ENCODE measurements at regions not wholly inside any gene's neighbourhood (a gene's known extent, or its start where the extent isn't known, plus 50 kb on each side); places are given as distances from the start of the nearest gene placed in this dataset.

GRCh38 chr20:58001381-58001780, 227.1 kb downstream of the ANKRD60 start:
- BruUV-seq (replicated peaks) = no TSS peak
- peaks cover 30% of the 10 kb centered on the region for H3K4me1 ChIP-seq (ENCODE audit: insufficient read depth, low read length)
- H4K20me1 ChIP-seq (ENCODE audit: low read length) = no peaks in the 10 kb centered on the region
- H3K4me3 ChIP-seq (ENCODE audit: low read length) = no peak overlapping the region
- intact Hi-C loops (cut with micrococcal nuclease) = no loop called here
- peaks cover 4% of the 10 kb centered on the region for H3F3A ChIP-seq (ENCODE audit: low read length, unreplicated experiment)
- no peak overlapping the region for H2AFZ ChIP-seq (ENCODE audit: low read length)
- H3K36me3 ChIP-seq (ENCODE audit: low read depth, low read length) = no peaks in the 10 kb centered on the region
- peak overlapping the region; percentile 3; the same call in 1 of the 2 replicates for H3K9ac ChIP-seq (ENCODE audit: low read length)
- H3K27me3 ChIP-seq (ENCODE audit: low read length) = no peaks in the 10 kb centered on the region
- TF ChIP-seq EZH2phosphoT487 (IDR thresholded peaks at IDR 0.05; ENCODE audit: borderline replicate concordance, low read length) = no peak
- TF ChIP-seq EZH2 (IDR thresholded peaks at IDR 0.05; ENCODE audit: low read length, unreplicated experiment) = no peak
- no peak for TF ChIP-seq CTCF (conservative IDR thresholded peaks at IDR 0.05; ENCODE audit: low read depth, low read length)
- no peaks in the 10 kb centered on the region for H3K9me2 ChIP-seq (replicated peaks; ENCODE audit: low read length)
- ATAC-seq (no peak), DNase-seq (no peak)
- H3K27ac ChIP-seq (ENCODE audit: low read length) = peak overlapping the region; percentile 35
- no peaks in the 10 kb centered on the region for H3K9me3 ChIP-seq (ENCODE audit: low read length)
- POLR2A ChIA-PET (ENCODE audit: unreplicated experiment) = no interaction called here
- CTCF ChIA-PET = no interaction called here
- H3K4me2 ChIP-seq (ENCODE audit: low read length) = no peak overlapping the region
- H3K79me2 ChIP-seq (ENCODE audit: low read length) = no peaks in the 10 kb centered on the region

GRCh38 chr20:58000861-58001260, 227.6 kb downstream of the ANKRD60 start:
- no peak overlapping the region for H3K4me3 ChIP-seq (ENCODE audit: low read length)
- no peaks in the 10 kb centered on the region for H3K27me3 ChIP-seq (ENCODE audit: low read length)
- H3K4me2 ChIP-seq (ENCODE audit: low read length) = no peak overlapping the region
- H3K9me3 ChIP-seq (ENCODE audit: low read length) = no peaks in the 10 kb centered on the region
- ATAC-seq (no peak), DNase-seq (no peak)
- no peak overlapping the region for H2AFZ ChIP-seq (ENCODE audit: low read length)
- H3K9ac ChIP-seq (ENCODE audit: low read length) = no peak overlapping the region
- CTCF ChIA-PET = no interaction called here
- H3K4me1 ChIP-seq (ENCODE audit: insufficient read depth, low read length) = peaks cover 35% of the 10 kb centered on the region
- intact Hi-C loops (cut with micrococcal nuclease) = no loop called here
- BruUV-seq (replicated peaks) = no TSS peak
- H3F3A ChIP-seq (ENCODE audit: low read length, unreplicated experiment) = peaks cover 4% of the 10 kb centered on the region
- H3K9me2 ChIP-seq (replicated peaks; ENCODE audit: low read length) = no peaks in the 10 kb centered on the region
- no peak overlapping the region for H3K27ac ChIP-seq (ENCODE audit: low read length)
- no peaks in the 10 kb centered on the region for H3K36me3 ChIP-seq (ENCODE audit: low read depth, low read length)
- TF ChIP-seq EZH2 (IDR thresholded peaks at IDR 0.05; ENCODE audit: low read length, unreplicated experiment) (no peak), EZH2phosphoT487 (IDR thresholded peaks at IDR 0.05; ENCODE audit: borderline replicate concordance, low read length) (no peak), CTCF (conservative IDR thresholded peaks at IDR 0.05; ENCODE audit: low read depth, low read length) (no peak)
- no peaks in the 10 kb centered on the region for H3K79me2 ChIP-seq (ENCODE audit: low read length)
- POLR2A ChIA-PET (ENCODE audit: unreplicated experiment) = no interaction called here
- H4K20me1 ChIP-seq (ENCODE audit: low read length) = no peaks in the 10 kb centered on the region

- Histone ChIP-seq H3K36me3 (ENCODE audit: low read depth, low read length) (no peaks in the 10 kb centered on the region), H3K4me2 (ENCODE audit: low read length) (no peak overlapping the region), H4K20me1 (ENCODE audit: low read length) (no peaks in the 10 kb centered on the region), H3K79me2 (ENCODE audit: low read length) (no peaks in the 10 kb centered on the region), H3K9ac (ENCODE audit: low read length) (no peak overlapping the region), H3K9me2 (replicated peaks; ENCODE audit: low read length) (no peaks in the 10 kb centered on the region), H3K9me3 (ENCODE audit: low read length) (no peaks in the 10 kb centered on the region), H3K27me3 (ENCODE audit: low read length) (no peaks in the 10 kb centered on the region), H2AFZ (ENCODE audit: low read length) (no peak overlapping the region), H3K4me1 (ENCODE audit: insufficient read depth, low read length) (peaks cover 46% of the 10 kb centered on the region), H3K4me3 (ENCODE audit: low read length) (no peak overlapping the region), H3F3A (ENCODE audit: low read length, unreplicated experiment) (peaks cover 4% of the 10 kb centered on the region), H3K27ac (ENCODE audit: low read length) (no peak overlapping the region)
- no peak for DNase-seq
- no TSS peak for BruUV-seq (replicated peaks)
- intact Hi-C loops (cut with micrococcal nuclease) = loop anchor here (10.0 kb wide), 1 partner anchor 385 kb away; no protein-coding TSS in a partner anchor
- ChIA-PET POLR2A (ENCODE audit: unreplicated experiment) (no interaction called here), CTCF (no interaction called here)
- TF ChIP-seq EZH2phosphoT487 (IDR thresholded peaks at IDR 0.05; ENCODE audit: borderline replicate concordance, low read length) (no peak), CTCF (conservative IDR thresholded peaks at IDR 0.05; ENCODE audit: low read depth, low read length) (no peak), EZH2 (IDR thresholded peaks at IDR 0.05; ENCODE audit: low read length, unreplicated experiment) (no peak)
- no peak for ATAC-seq
Observed at GRCh38 chr20:57999465-58000111, 228.9 kb downstream of the ANKRD60 start.
